ENCODE measurements at regions not wholly inside any gene's neighbourhood (a gene's known extent, or its start where the extent isn't known, plus 50 kb on each side); places are given as distances from the start of the nearest gene placed in this dataset.

- H3K4me1 ChIP-seq (ENCODE audit: control insufficient read depth, extremely low read depth, insufficient read depth, low read length), result peaks cover 9% of the 10 kb centered on the region
- no peaks in the 10 kb centered on the region for H4K20me1 ChIP-seq (ENCODE audit: control insufficient read depth, extremely low read depth, insufficient read depth, low read length)
- no peak overlapping the region for H3K4me3 ChIP-seq (replicated peaks in 1 of 4; ENCODE audit: control extremely low read depth in 1 of 4, insufficient read depth in 1 of 4, low read depth in 3 of 4, low read length in 4 of 4)
- H3K4me2 ChIP-seq (ENCODE audit: extremely low read depth, insufficient read depth, low read length), result no peak overlapping the region
- H3K9ac ChIP-seq (ENCODE audit: insufficient read depth, low read length), result no peak overlapping the region
- H3K27me3 ChIP-seq (ENCODE audit: control insufficient read depth, insufficient read depth, low read length), result no peaks in the 10 kb centered on the region
- no peak for TF ChIP-seq EZH2 (IDR thresholded peaks at IDR 0.05; ENCODE audit: low read length, missing control alignments)
- no peak for TF ChIP-seq CTCF (conservative IDR thresholded peaks at IDR 0.05 in 1 of 2, IDR thresholded peaks at IDR 0.05 in 1 of 2; ENCODE audit: low read depth in 1 of 2, low read length in 2 of 2)
- DNase-seq (ENCODE audit: low read depth in 2 of 2), result no peak
- no peak overlapping the region for H2AFZ ChIP-seq (ENCODE audit: low read length)
- H3K27ac ChIP-seq (ENCODE audit: insufficient read depth, low read length), result no peak overlapping the region
- no peaks in the 10 kb centered on the region for H3K79me2 ChIP-seq (ENCODE audit: control insufficient read depth, insufficient read depth, low read length)
- no peaks in the 10 kb centered on the region for H3K36me3 ChIP-seq (ENCODE audit: control insufficient read depth, insufficient read depth, low read length)
- no peaks in the 10 kb centered on the region for H3K9me3 ChIP-seq (ENCODE audit: control insufficient read depth, insufficient read depth, low read depth, low read length)
Measured at GRCh38 chr2:240239325-240239724, 98.9 kb upstream of the OTOS start.

- Histone ChIP-seq H4K20me1 (ENCODE audit: control insufficient read depth, extremely low read depth, insufficient read depth, low read length) (no peaks in the 10 kb centered on the region), H3K79me2 (ENCODE audit: control insufficient read depth, insufficient read depth, low read length) (no peaks in the 10 kb centered on the region), H3K9ac (ENCODE audit: insufficient read depth, low read length) (no peak overlapping the region), H3K9me3 (ENCODE audit: control insufficient read depth, insufficient read depth, low read depth, low read length) (no peaks in the 10 kb centered on the region), H3K4me2 (ENCODE audit: extremely low read depth, insufficient read depth, low read length) (no peak overlapping the region), H3K27me3 (ENCODE audit: control insufficient read depth, insufficient read depth, low read length) (no peaks in the 10 kb centered on the region), H3K27ac (ENCODE audit: insufficient read depth, low read length) (no peak overlapping the region), H3K4me1 (ENCODE audit: control insufficient read depth, extremely low read depth, insufficient read depth, low read length) (peaks cover 9% of the 10 kb centered on the region), H3K4me3 (replicated peaks in 1 of 4; ENCODE audit: control extremely low read depth in 1 of 4, insufficient read depth in 1 of 4, low read depth in 3 of 4, low read length in 4 of 4) (no peak overlapping the region), H2AFZ (ENCODE audit: low read length) (no peak overlapping the region), H3K36me3 (ENCODE audit: control insufficient read depth, insufficient read depth, low read length) (no peaks in the 10 kb centered on the region)
- DNase-seq (ENCODE audit: low read depth in 2 of 2), result no peak
- no peak for TF ChIP-seq EZH2 (IDR thresholded peaks at IDR 0.05; ENCODE audit: low read length, missing control alignments)
- TF ChIP-seq CTCF (conservative IDR thresholded peaks at IDR 0.05 in 1 of 2, IDR thresholded peaks at IDR 0.05 in 1 of 2; ENCODE audit: low read depth in 1 of 2, low read length in 2 of 2), result no peak
Measured at GRCh38 chr2:240240017-240240734, 99.7 kb upstream of the OTOS start.

GRCh38 chr2:240240781-240241180 lies 100.3 kb upstream of the OTOS start:
- H3K4me1 ChIP-seq (ENCODE audit: control insufficient read depth, extremely low read depth, insufficient read depth, low read length), result peaks cover 9% of the 10 kb centered on the region
- no peak overlapping the region for H3K9ac ChIP-seq (ENCODE audit: insufficient read depth, low read length)
- no peak overlapping the region for H3K4me2 ChIP-seq (ENCODE audit: extremely low read depth, insufficient read depth, low read length)
- no peak overlapping the region for H3K4me3 ChIP-seq (replicated peaks in 1 of 4; ENCODE audit: control extremely low read depth in 1 of 4, insufficient read depth in 1 of 4, low read depth in 3 of 4, low read length in 4 of 4)
- DNase-seq (ENCODE audit: low read depth in 2 of 2), result no peak
- no peak overlapping the region for H3K27ac ChIP-seq (ENCODE audit: insufficient read depth, low read length)
- H3K27me3 ChIP-seq (ENCODE audit: control insufficient read depth, insufficient read depth, low read length), result no peaks in the 10 kb centered on the region
- H3K36me3 ChIP-seq (ENCODE audit: control insufficient read depth, insufficient read depth, low read length), result no peaks in the 10 kb centered on the region
- no peak overlapping the region for H2AFZ ChIP-seq (ENCODE audit: low read length)
- no peak for TF ChIP-seq CTCF (conservative IDR thresholded peaks at IDR 0.05 in 1 of 2, IDR thresholded peaks at IDR 0.05 in 1 of 2; ENCODE audit: low read depth in 1 of 2, low read length in 2 of 2)
- no peak for TF ChIP-seq EZH2 (IDR thresholded peaks at IDR 0.05; ENCODE audit: low read length, missing control alignments)
- H3K79me2 ChIP-seq (ENCODE audit: control insufficient read depth, insufficient read depth, low read length), result no peaks in the 10 kb centered on the region
- H3K9me3 ChIP-seq (ENCODE audit: control insufficient read depth, insufficient read depth, low read depth, low read length), result no peaks in the 10 kb centered on the region
- no peaks in the 10 kb centered on the region for H4K20me1 ChIP-seq (ENCODE audit: control insufficient read depth, extremely low read depth, insufficient read depth, low read length)
